OCI-LY7 (cell line): ENCODE measurements at regions not wholly inside any gene's neighbourhood (a gene's known extent, or its start where the extent isn't known, plus 50 kb on each side); places are given as distances from the start of the nearest gene placed in this dataset.

Experiments
- BruUV-seq: library from RNA; stranded (reverse); fragments of 400-500 nt; replicated peaks from 2 replicates; lab custom pipeline; 2021; lab: Mats Ljungman, UMichigan
- CTCF ChIA-PET: fragments of 300-600 bp; sonication (Branson Sonifier 250); formaldehyde crosslinking; loops from one replicate; lab custom pipeline; 2022; ENCODE audit warnings: antibody characterized with exemption; ENCODE audit not compliant: unreplicated experiment; lab: Charles Lee
- POLR2A ChIA-PET: fragments of 300-600 bp; sonication (Branson Sonifier 250); formaldehyde crosslinking; loops from one replicate; lab custom pipeline; 2022; ENCODE audit warnings: antibody characterized with exemption; lab: Charles Lee
- DNase-seq: peaks from one replicate; pipeline ENCODE4 v3.0.0-alpha.2; 2015; ENCODE audit warnings: low spot score
- H2AFZ ChIP-seq: fragments of 200-600 bp; sonication (generic), shearing (Covaris generic); 2 replicates; pipeline ENCODE4 v1.6.1; 2014; ENCODE audit warnings: mild to moderate bottlenecking, antibody characterized with exemption, low read length, moderate library complexity
- H3K27ac ChIP-seq: fragments of 200-600 bp; sonication (generic); 2 replicates; pipeline ENCODE4 v1.5.1; 2014; ENCODE audit warnings: mixed run types, low read depth, mild to moderate bottlenecking, moderate library complexity, low read length, inconsistent platforms; ENCODE audit not compliant: poor library complexity, severe bottlenecking
- H3K36me3 ChIP-seq: fragments of 200-600 bp; sonication (generic); 2 replicates; pipeline ENCODE4 v1.6.1; 2014; ENCODE audit warnings: mild to moderate bottlenecking, antibody characterized with exemption, low read length, moderate library complexity, mixed read lengths; ENCODE audit not compliant: insufficient read depth
- H3K4me1 ChIP-seq: fragments of 200-600 bp; sonication (generic); 2 replicates; pipeline ENCODE4 v1.5.1; 2014; ENCODE audit warnings: mild to moderate bottlenecking, low read length; ENCODE audit not compliant: insufficient read depth, poor library complexity, severe bottlenecking
- H3K4me2 ChIP-seq: fragments of 200-600 bp; sonication (generic); 2 replicates; pipeline ENCODE4 v1.6.1; 2014; ENCODE audit warnings: mild to moderate bottlenecking, low read length
- H3K4me3 ChIP-seq: fragments of 200-600 bp; sonication (generic); 2 replicates; pipeline ENCODE4 v1.5.1; 2014; ENCODE audit warnings: mild to moderate bottlenecking, low read depth, low read length; ENCODE audit not compliant: poor library complexity, severe bottlenecking
- H3K79me2 ChIP-seq: fragments of 200-600 bp; sonication (generic); 2 replicates; pipeline ENCODE4 v1.6.1; 2016; ENCODE audit warnings: low read depth, mild to moderate bottlenecking, low read length, moderate library complexity, mixed read lengths; ENCODE audit not compliant: insufficient read depth
- H3K9me2 ChIP-seq: fragments of 200-600 bp; sonication (generic); 2 replicates; pipeline ENCODE4 v1.6.1; 2016; ENCODE audit warnings: mild to moderate bottlenecking, low read length, mixed read lengths; ENCODE audit not compliant: insufficient read depth
- H3K9me3 ChIP-seq: fragments of 200-600 bp; sonication (generic); 2 replicates; pipeline ENCODE4 v1.6.1; 2014; ENCODE audit warnings: mild to moderate bottlenecking, mixed run types, low read length, mixed read lengths
- H4K20me1 ChIP-seq: fragments of 200-600 bp; sonication (generic); 2 replicates; pipeline ENCODE4 v1.6.1; 2014; ENCODE audit warnings: mild to moderate bottlenecking, antibody characterized with exemption, low read length, moderate library complexity, mixed read lengths; ENCODE audit not compliant: insufficient read depth
- EZH2phosphoT487 ChIP-seq: fragments of 200-600 bp; sonication (generic); IDR thresholded peaks from 2 replicates; pipeline ENCODE4 v1.6.1; 2018; ENCODE audit warnings: low read depth, borderline replicate concordance, mild to moderate bottlenecking, mixed run types, antibody characterized with exemption, low read length, moderate library complexity, mixed read lengths
- intact Hi-C: fragments of 100-400 bp; cut with micrococcal nuclease; formaldehyde crosslinking; loops from one replicate; pipeline ENCODE4 v1.10.0; 2022; ENCODE audit not compliant: unreplicated experiment
- TF ChIP-seq, protein P1 (sequence below): fragments of 200-600 bp; sonication (generic); conservative IDR thresholded peaks from 2 replicates; pipeline ENCODE4 v1.5.1; 2014; ENCODE audit warnings: mild to moderate bottlenecking, antibody characterized with exemption, low read length, moderate library complexity, mixed read lengths

DNA sequence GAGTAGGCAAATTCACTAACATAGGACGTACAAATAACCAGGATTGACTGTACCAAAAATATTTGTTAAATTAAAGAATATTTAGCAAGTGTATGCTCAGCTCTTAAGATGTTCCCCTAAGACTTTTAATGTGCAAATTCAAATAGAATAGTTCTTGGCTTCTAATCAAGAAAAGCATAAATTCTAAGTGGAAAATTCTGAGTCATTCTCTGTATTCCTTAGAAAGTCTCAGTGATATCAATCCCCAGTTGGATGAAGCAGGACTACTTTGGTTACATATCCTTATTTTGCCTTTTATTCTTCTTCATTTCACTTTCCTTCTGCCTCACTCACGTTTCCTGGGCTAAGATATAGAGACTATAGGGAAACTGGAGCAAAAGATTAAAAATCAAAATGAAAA, 130.2 kb downstream of the IFI44 start:
- BruUV-seq, result no TSS peak
- CTCF ChIA-PET, result no interaction called here

GRCh38 chr1:78787544-78787943, 137.9 kb downstream of the IFI44 start:
- no peak for DNase-seq
- Histone ChIP-seq H3K9me2 (no peaks in the 10 kb centered on the region), H3K27ac (no peak overlapping the region), H3K79me2 (no peaks in the 10 kb centered on the region), H3K9me3 (no peaks in the 10 kb centered on the region), H4K20me1 (no peaks in the 10 kb centered on the region), H3K4me2 (no peak overlapping the region), H3K4me1 (no peaks in the 10 kb centered on the region), H3K36me3 (no peaks in the 10 kb centered on the region), H2AFZ (no peak overlapping the region), H3K4me3 (no peak overlapping the region)
- TF ChIP-seq EZH2phosphoT487, result no peak
- TF ChIP-seq, protein P1, sequence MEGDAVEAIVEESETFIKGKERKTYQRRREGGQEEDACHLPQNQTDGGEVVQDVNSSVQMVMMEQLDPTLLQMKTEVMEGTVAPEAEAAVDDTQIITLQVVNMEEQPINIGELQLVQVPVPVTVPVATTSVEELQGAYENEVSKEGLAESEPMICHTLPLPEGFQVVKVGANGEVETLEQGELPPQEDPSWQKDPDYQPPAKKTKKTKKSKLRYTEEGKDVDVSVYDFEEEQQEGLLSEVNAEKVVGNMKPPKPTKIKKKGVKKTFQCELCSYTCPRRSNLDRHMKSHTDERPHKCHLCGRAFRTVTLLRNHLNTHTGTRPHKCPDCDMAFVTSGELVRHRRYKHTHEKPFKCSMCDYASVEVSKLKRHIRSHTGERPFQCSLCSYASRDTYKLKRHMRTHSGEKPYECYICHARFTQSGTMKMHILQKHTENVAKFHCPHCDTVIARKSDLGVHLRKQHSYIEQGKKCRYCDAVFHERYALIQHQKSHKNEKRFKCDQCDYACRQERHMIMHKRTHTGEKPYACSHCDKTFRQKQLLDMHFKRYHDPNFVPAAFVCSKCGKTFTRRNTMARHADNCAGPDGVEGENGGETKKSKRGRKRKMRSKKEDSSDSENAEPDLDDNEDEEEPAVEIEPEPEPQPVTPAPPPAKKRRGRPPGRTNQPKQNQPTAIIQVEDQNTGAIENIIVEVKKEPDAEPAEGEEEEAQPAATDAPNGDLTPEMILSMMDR, result no peak
- POLR2A ChIA-PET, result interaction anchor here (0.6 kb wide), 1 partner anchor 1932 kb away, joined by 3 read pairs; no protein-coding TSS in a partner anchor
- intact Hi-C loops, result no loop called here
- CTCF ChIA-PET, result no interaction called here
- BruUV-seq, result no TSS peak

More for the DNA sequence above, 130.2 kb downstream of the IFI44 start:
- Histone ChIP-seq H3K4me2 (no peak overlapping the region), H2AFZ (no peak overlapping the region), H3K27ac (no peak overlapping the region), H3K36me3 (no peaks in the 10 kb centered on the region), H3K9me2 (no peaks in the 10 kb centered on the region), H3K9me3 (no peaks in the 10 kb centered on the region), H3K4me1 (no peaks in the 10 kb centered on the region), H3K4me3 (no peak overlapping the region), H4K20me1 (no peaks in the 10 kb centered on the region), H3K79me2 (no peaks in the 10 kb centered on the region)
- DNase-seq, result no peak
- TF ChIP-seq, protein P1, result no peak
- TF ChIP-seq EZH2phosphoT487, result no peak
- POLR2A ChIA-PET, result no interaction called here
- intact Hi-C loops, result no loop called here

- intact Hi-C loops, result no loop called here
- POLR2A ChIA-PET, result no interaction called here
- H3K4me1 ChIP-seq, result no peaks in the 10 kb centered on the region
- no peaks in the 10 kb centered on the region for H4K20me1 ChIP-seq
- H3K4me2 ChIP-seq, result no peak overlapping the region
- no peak overlapping the region for H3K4me3 ChIP-seq
- no peak overlapping the region for H3K27ac ChIP-seq
- CTCF ChIA-PET, result no interaction called here
- no peaks in the 10 kb centered on the region for H3K9me3 ChIP-seq
- no peak for DNase-seq
- no peaks in the 10 kb centered on the region for H3K9me2 ChIP-seq
- TF ChIP-seq EZH2phosphoT487, result no peak
- TF ChIP-seq, protein P1, result no peak
- H2AFZ ChIP-seq, result no peak overlapping the region
- BruUV-seq, result no TSS peak
- H3K79me2 ChIP-seq, result no peaks in the 10 kb centered on the region
- H3K36me3 ChIP-seq, result no peaks in the 10 kb centered on the region
Measured at GRCh38 chr1:78790174-78790573, 140.5 kb downstream of the IFI44 start.
